Central memory CD8-positive, alpha-beta T cell (primary cell): ENCODE measurements at regions not wholly inside any gene's neighbourhood (a gene's known extent, or its start where the extent isn't known, plus 50 kb on each side); places are given as distances from the start of the nearest gene placed in this dataset.
A peak's percentile ranks its signal among the peaks of the same experiment; 100 is the strongest.

Experiments used
- ATAC-seq: fragments of 150-1000 bp; cut with Tn5 transposase; replicated peaks from 2 replicates; pipeline ENCODE4 v1.10.0; 2022; ENCODE audit warnings: mild to moderate bottlenecking, moderate FRiP score, moderate number of reproducible peaks; ENCODE audit not compliant: poor library complexity, severe bottlenecking; ENCODE audit errors: extremely low read depth
- DNase-seq, 2 donors: peaks; one replicate each; pipeline ENCODE4 v3.0.0; 2021; ENCODE audit warnings: low spot score in 2 of 2
- H3K27ac Mint-ChIP-seq: one replicate; pipeline ENCODE4 v1.8.0; 2022; ENCODE audit warnings: low read depth, mild to moderate bottlenecking, moderate library complexity, mixed read lengths
- H3K27me3 Mint-ChIP-seq: one replicate; pipeline ENCODE4 v1.8.0; 2022; ENCODE audit warnings: mixed read lengths
- H3K36me3 Mint-ChIP-seq: one replicate; pipeline ENCODE4 v1.8.0; 2022; ENCODE audit warnings: mild to moderate bottlenecking, moderate library complexity, mixed read lengths; ENCODE audit not compliant: insufficient read depth
- H3K4me1 Mint-ChIP-seq: one replicate; pipeline ENCODE4 v1.8.0; 2022; ENCODE audit warnings: mixed read lengths
- H3K4me3 Mint-ChIP-seq: one replicate; pipeline ENCODE4 v1.8.0; 2022; ENCODE audit warnings: mild to moderate bottlenecking, moderate library complexity, mixed read lengths
- H3K9me3 Mint-ChIP-seq: one replicate; pipeline ENCODE4 v1.8.0; 2022; ENCODE audit warnings: mixed read lengths

GRCh38 chr5:23027830-23028229 lies 174.7 kb upstream of the CDH12 start:
- H3K27me3 Mint-ChIP-seq, result no peaks in the 10 kb centered on the region
- no peak overlapping the region for H3K4me3 Mint-ChIP-seq
- DNase-seq (no peak), ATAC-seq (no peak)
- no peaks in the 10 kb centered on the region for H3K4me1 Mint-ChIP-seq
- no peak overlapping the region for H3K27ac Mint-ChIP-seq
- no peaks in the 10 kb centered on the region for H3K36me3 Mint-ChIP-seq
- peaks cover 5% of the 10 kb centered on the region for H3K9me3 Mint-ChIP-seq

GRCh38 chr5:23027331-23027730 lies 174.2 kb upstream of the CDH12 start:
- no peaks in the 10 kb centered on the region for H3K36me3 Mint-ChIP-seq
- no peaks in the 10 kb centered on the region for H3K4me1 Mint-ChIP-seq
- DNase-seq (no peak), ATAC-seq (no peak)
- H3K9me3 Mint-ChIP-seq, result peaks cover 5% of the 10 kb centered on the region
- H3K27ac Mint-ChIP-seq, result no peak overlapping the region
- no peak overlapping the region for H3K4me3 Mint-ChIP-seq
- no peaks in the 10 kb centered on the region for H3K27me3 Mint-ChIP-seq

- ATAC-seq (no peak), DNase-seq (no peak)
- Mint-ChIP-seq H3K4me1 (no peaks in the 10 kb centered on the region), H3K27ac (no peak overlapping the region), H3K27me3 (no peaks in the 10 kb centered on the region), H3K9me3 (peaks cover 5% of the 10 kb centered on the region), H3K4me3 (no peak overlapping the region), H3K36me3 (no peaks in the 10 kb centered on the region)
Observed at GRCh38 chr5:23026252-23027170, 173.4 kb upstream of the CDH12 start.

- Mint-ChIP-seq H3K27me3 (no peaks in the 10 kb centered on the region), H3K9me3 (peaks cover 5% of the 10 kb centered on the region), H3K27ac (no peak overlapping the region), H3K36me3 (no peaks in the 10 kb centered on the region), H3K4me1 (no peaks in the 10 kb centered on the region), H3K4me3 (no peak overlapping the region)
- ATAC-seq (no peak), DNase-seq (no peak)
Observed at GRCh38 chr5:23025629-23026233, 172.6 kb upstream of the CDH12 start.

- ATAC-seq, result no peak
Observed at GRCh38 chr5:23024470-23024869, 171.3 kb upstream of the CDH12 start.

GRCh38 chr5:23014825-23015224 lies 161.7 kb upstream of the CDH12 start:
- peaks cover 5% of the 10 kb centered on the region for H3K4me1 Mint-ChIP-seq
- no peak overlapping the region for H3K27ac Mint-ChIP-seq
- H3K4me3 Mint-ChIP-seq, result no peak overlapping the region
- no peaks in the 10 kb centered on the region for H3K36me3 Mint-ChIP-seq
- H3K27me3 Mint-ChIP-seq, result no peaks in the 10 kb centered on the region
- DNase-seq, result no peak
- peaks cover 3% of the 10 kb centered on the region for H3K9me3 Mint-ChIP-seq
- ATAC-seq, result no peak

More at GRCh38 chr5:23024470-23024869, 171.3 kb upstream of the CDH12 start:
- no peak overlapping the region for H3K4me3 Mint-ChIP-seq
- H3K27me3 Mint-ChIP-seq, result no peaks in the 10 kb centered on the region
- no peaks in the 10 kb centered on the region for H3K36me3 Mint-ChIP-seq
- DNase-seq, result no peak
- no peak overlapping the region for H3K27ac Mint-ChIP-seq
- peaks cover 5% of the 10 kb centered on the region for H3K9me3 Mint-ChIP-seq
- H3K4me1 Mint-ChIP-seq, result no peaks in the 10 kb centered on the region

- DNase-seq (no peak), ATAC-seq (no peak)
- Mint-ChIP-seq H3K27me3 (no peaks in the 10 kb centered on the region), H3K9me3 (peaks cover 3% of the 10 kb centered on the region), H3K4me3 (no peak overlapping the region), H3K36me3 (no peaks in the 10 kb centered on the region), H3K4me1 (peaks cover 5% of the 10 kb centered on the region), H3K27ac (no peak overlapping the region)
Observed at GRCh38 chr5:23014266-23014665, 161.1 kb upstream of the CDH12 start.

- H3K27me3 Mint-ChIP-seq, result no peaks in the 10 kb centered on the region
- peaks cover 3% of the 10 kb centered on the region for H3K9me3 Mint-ChIP-seq
- no peaks in the 10 kb centered on the region for H3K36me3 Mint-ChIP-seq
- no peak for ATAC-seq
- H3K4me3 Mint-ChIP-seq, result peak overlapping the region; percentile 70
- DNase-seq, result no peak
- peaks cover 5% of the 10 kb centered on the region for H3K4me1 Mint-ChIP-seq
- peak overlapping the region; percentile 39 for H3K27ac Mint-ChIP-seq
Observed at GRCh38 chr5:23013395-23013998, 160.4 kb upstream of the CDH12 start.

- Mint-ChIP-seq H3K4me3 (peak overlapping the region; percentile 74), H3K4me1 (peaks cover 5% of the 10 kb centered on the region), H3K36me3 (no peaks in the 10 kb centered on the region), H3K27ac (peak overlapping the region; percentile 39), H3K9me3 (peaks cover 3% of the 10 kb centered on the region), H3K27me3 (no peaks in the 10 kb centered on the region)
- ATAC-seq (no peak), DNase-seq (no peak)
Observed at GRCh38 chr5:23012842-23013241, 159.7 kb upstream of the CDH12 start.

GRCh38 chr5:23007762-23008161 lies 154.6 kb upstream of the CDH12 start:
- ATAC-seq (no peak), DNase-seq (no peak)
- Mint-ChIP-seq H3K27me3 (no peaks in the 10 kb centered on the region), H3K9me3 (peaks cover 3% of the 10 kb centered on the region), H3K36me3 (no peaks in the 10 kb centered on the region), H3K27ac (no peak overlapping the region), H3K4me3 (no peak overlapping the region), H3K4me1 (no peaks in the 10 kb centered on the region)

- H3K4me1 Mint-ChIP-seq, result no peaks in the 10 kb centered on the region
- no peaks in the 10 kb centered on the region for H3K9me3 Mint-ChIP-seq
- DNase-seq (no peak), ATAC-seq (no peak)
- H3K27me3 Mint-ChIP-seq, result no peaks in the 10 kb centered on the region
- no peaks in the 10 kb centered on the region for H3K36me3 Mint-ChIP-seq
- H3K27ac Mint-ChIP-seq, result no peak overlapping the region
- H3K4me3 Mint-ChIP-seq, result no peak overlapping the region
Observed at GRCh38 chr5:23007236-23007635, 154.1 kb upstream of the CDH12 start.

GRCh38 chr5:23001120-23001519 lies 148.0 kb upstream of the CDH12 start:
- Mint-ChIP-seq H3K36me3 (no peaks in the 10 kb centered on the region), H3K4me3 (no peak overlapping the region), H3K9me3 (peaks cover 6% of the 10 kb centered on the region), H3K4me1 (no peaks in the 10 kb centered on the region), H3K27ac (no peak overlapping the region), H3K27me3 (no peaks in the 10 kb centered on the region)
- no peak for ATAC-seq
- no peak for DNase-seq

GRCh38 chr5:22998774-22999173 lies 145.6 kb upstream of the CDH12 start:
- no peak overlapping the region for H3K4me3 Mint-ChIP-seq
- H3K36me3 Mint-ChIP-seq, result no peaks in the 10 kb centered on the region
- no peaks in the 10 kb centered on the region for H3K27me3 Mint-ChIP-seq
- ATAC-seq, result no peak
- no peaks in the 10 kb centered on the region for H3K4me1 Mint-ChIP-seq
- DNase-seq, result no peak
- H3K9me3 Mint-ChIP-seq, result peaks cover 6% of the 10 kb centered on the region
- H3K27ac Mint-ChIP-seq, result no peak overlapping the region
